ENCODE measurements at regions not wholly inside any gene's neighbourhood (a gene's known extent, or its start where the extent isn't known, plus 50 kb on each side); places are given as distances from the start of the nearest gene placed in this dataset.

GRCh38 chr14:25522926-25523325 is 473.0 kb upstream of the STXBP6 start:
- TF ChIP-seq, protein P1, sequence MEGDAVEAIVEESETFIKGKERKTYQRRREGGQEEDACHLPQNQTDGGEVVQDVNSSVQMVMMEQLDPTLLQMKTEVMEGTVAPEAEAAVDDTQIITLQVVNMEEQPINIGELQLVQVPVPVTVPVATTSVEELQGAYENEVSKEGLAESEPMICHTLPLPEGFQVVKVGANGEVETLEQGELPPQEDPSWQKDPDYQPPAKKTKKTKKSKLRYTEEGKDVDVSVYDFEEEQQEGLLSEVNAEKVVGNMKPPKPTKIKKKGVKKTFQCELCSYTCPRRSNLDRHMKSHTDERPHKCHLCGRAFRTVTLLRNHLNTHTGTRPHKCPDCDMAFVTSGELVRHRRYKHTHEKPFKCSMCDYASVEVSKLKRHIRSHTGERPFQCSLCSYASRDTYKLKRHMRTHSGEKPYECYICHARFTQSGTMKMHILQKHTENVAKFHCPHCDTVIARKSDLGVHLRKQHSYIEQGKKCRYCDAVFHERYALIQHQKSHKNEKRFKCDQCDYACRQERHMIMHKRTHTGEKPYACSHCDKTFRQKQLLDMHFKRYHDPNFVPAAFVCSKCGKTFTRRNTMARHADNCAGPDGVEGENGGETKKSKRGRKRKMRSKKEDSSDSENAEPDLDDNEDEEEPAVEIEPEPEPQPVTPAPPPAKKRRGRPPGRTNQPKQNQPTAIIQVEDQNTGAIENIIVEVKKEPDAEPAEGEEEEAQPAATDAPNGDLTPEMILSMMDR (conservative IDR thresholded peaks at IDR 0.05 in 1 of 2, IDR thresholded peaks at IDR 0.05 in 1 of 2; ENCODE audit: extremely low read depth in 1 of 2, insufficient read depth in 1 of 2, low read depth in 1 of 2, low read length in 2 of 2): no peak
- no peak for TF ChIP-seq EZH2 (IDR thresholded peaks at IDR 0.05; ENCODE audit: borderline replicate concordance, low read length)
